ENCODE measurements at regions not wholly inside any gene's neighbourhood (a gene's known extent, or its start where the extent isn't known, plus 50 kb on each side); places are given as distances from the start of the nearest gene placed in this dataset.

DNA sequence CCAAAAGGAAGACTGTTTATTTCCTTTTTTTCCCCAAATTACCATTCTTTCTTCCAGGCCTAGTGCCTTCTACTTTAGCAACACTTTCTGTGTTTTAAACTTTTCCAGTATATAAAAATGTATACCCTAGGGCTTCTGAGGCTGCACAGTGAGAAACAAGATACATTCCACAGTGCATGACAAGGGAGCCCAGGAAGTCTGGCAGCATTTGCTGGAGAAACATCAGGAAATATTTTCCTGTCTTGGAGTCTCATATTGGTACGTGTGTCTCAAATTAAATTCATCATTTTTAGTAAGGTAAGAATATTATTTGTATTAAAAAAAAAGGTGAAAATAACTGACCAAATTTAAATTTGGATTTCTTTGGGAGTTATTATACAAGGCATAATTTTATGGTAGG, 662.6 kb downstream of the RFPL4B start:
- no peak for DNase-seq
- TF ChIP-seq, protein P1, sequence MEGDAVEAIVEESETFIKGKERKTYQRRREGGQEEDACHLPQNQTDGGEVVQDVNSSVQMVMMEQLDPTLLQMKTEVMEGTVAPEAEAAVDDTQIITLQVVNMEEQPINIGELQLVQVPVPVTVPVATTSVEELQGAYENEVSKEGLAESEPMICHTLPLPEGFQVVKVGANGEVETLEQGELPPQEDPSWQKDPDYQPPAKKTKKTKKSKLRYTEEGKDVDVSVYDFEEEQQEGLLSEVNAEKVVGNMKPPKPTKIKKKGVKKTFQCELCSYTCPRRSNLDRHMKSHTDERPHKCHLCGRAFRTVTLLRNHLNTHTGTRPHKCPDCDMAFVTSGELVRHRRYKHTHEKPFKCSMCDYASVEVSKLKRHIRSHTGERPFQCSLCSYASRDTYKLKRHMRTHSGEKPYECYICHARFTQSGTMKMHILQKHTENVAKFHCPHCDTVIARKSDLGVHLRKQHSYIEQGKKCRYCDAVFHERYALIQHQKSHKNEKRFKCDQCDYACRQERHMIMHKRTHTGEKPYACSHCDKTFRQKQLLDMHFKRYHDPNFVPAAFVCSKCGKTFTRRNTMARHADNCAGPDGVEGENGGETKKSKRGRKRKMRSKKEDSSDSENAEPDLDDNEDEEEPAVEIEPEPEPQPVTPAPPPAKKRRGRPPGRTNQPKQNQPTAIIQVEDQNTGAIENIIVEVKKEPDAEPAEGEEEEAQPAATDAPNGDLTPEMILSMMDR (IDR thresholded peaks at IDR 0.05) = no peak
- H3K27me3 ChIP-seq = no peaks in the 10 kb centered on the region
- no peaks in the 10 kb centered on the region for H3K4me1 ChIP-seq
- no peak overlapping the region for H3K9ac ChIP-seq (ENCODE audit: low read depth in 2 of 2, low read length in 2 of 2)
- no peak overlapping the region for H3K27ac ChIP-seq
- H3K4me3 ChIP-seq = no peak overlapping the region
- H3K36me3 ChIP-seq = no peaks in the 10 kb centered on the region
- intact Hi-C loops (cut with DNase I) = no loop called here
- no peaks in the 10 kb centered on the region for H3K9me3 ChIP-seq

DNA sequence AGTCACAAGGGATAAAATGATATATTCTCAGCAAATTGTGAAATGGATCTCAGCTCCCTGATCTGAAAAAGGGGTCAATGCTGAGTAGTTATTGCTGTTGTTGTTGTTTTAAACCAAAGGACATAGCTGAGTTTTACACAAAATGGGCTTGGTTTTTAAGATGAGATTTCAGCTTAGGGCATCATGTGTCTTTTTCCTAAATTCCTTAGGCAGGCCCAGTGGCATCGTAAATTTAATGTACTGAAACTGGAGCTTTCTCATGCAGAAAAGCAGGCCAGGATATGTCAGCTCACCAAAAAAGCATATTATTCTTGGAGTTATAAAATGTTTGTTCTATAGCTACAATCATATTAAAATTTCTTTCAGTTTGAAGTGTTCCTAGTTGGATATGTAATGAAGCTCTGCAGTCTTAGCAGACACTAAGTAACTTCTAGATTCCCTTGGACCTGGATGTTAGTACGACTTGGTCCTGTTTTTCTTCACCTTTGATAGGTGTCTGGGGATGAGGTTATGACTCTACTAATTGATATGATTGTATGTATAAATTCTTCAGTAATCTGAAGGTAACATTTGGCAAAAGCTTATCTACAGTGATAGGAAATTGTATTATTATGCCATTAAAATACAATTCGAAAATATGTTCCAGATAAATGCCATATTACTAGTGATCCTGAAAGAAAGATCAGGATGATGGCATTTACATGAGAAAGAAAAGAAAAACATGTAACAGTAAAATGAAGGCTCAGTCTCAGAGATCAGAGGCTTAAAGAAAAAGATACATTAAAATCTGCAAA, 663.3 kb downstream of the RFPL4B start:
- H3K36me3 ChIP-seq = no peaks in the 10 kb centered on the region
- DNase-seq = no peak
- no peaks in the 10 kb centered on the region for H3K27me3 ChIP-seq
- TF ChIP-seq, protein P1 (IDR thresholded peaks at IDR 0.05) = no peak
- no peak overlapping the region for H3K9ac ChIP-seq (ENCODE audit: low read depth in 2 of 2, low read length in 2 of 2)
- H3K9me3 ChIP-seq = no peaks in the 10 kb centered on the region
- H3K4me1 ChIP-seq = no peaks in the 10 kb centered on the region
- intact Hi-C loops (cut with DNase I) = no loop called here
- H3K4me3 ChIP-seq = no peak overlapping the region
- no peak overlapping the region for H3K27ac ChIP-seq

DNA sequence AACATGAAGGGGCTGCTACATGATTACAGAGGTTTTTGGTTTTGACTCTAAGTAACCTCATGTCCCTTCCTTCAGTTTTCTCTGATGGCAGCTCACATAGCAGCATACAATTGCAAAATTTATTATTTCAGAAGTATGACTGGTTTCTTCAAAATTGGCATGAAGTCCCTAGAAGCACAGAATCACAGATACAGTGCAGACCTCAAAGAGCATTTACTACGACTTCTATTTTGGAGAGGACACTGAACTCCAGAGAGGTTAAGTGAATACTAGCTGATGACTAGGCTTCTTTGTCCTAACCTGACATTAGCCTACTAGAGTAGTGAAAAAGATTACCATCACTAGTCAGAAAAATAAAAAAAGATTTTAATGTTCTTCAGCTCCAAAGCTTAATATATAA, 664.3 kb downstream of the RFPL4B start:
- Histone ChIP-seq H3K4me3 (no peak overlapping the region), H3K27me3 (no peaks in the 10 kb centered on the region), H3K36me3 (no peaks in the 10 kb centered on the region), H3K4me1 (no peaks in the 10 kb centered on the region), H3K9me3 (no peaks in the 10 kb centered on the region), H3K9ac (ENCODE audit: low read depth in 2 of 2, low read length in 2 of 2) (no peak overlapping the region), H3K27ac (no peak overlapping the region)
- TF ChIP-seq, protein P1 (IDR thresholded peaks at IDR 0.05) = no peak
- intact Hi-C loops (cut with DNase I) = no loop called here
- no peak for DNase-seq

DNA sequence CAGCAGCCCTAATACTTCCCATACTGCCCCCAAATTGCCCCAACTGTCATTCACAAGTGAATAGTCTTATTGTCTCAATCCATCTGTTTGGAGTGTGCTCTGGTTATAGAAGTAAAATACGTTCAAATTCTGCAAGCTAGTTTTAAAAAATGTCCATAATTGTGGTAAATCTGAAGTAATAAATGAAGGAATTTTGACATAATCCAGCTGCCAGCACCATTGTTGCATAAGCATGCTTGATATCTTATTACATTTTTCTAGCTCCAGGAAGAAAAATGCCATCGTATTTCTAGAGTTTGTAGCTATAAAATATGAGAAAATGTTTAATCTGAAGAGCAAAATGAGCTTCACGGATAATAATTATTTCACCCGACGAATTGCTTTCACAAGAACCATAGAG, 664.7 kb downstream of the RFPL4B start:
- H3K36me3 ChIP-seq = no peaks in the 10 kb centered on the region
- no peak overlapping the region for H3K4me3 ChIP-seq
- no peak for DNase-seq
- H3K4me1 ChIP-seq = no peaks in the 10 kb centered on the region
- no peaks in the 10 kb centered on the region for H3K9me3 ChIP-seq
- intact Hi-C loops (cut with DNase I) = no loop called here
- H3K27me3 ChIP-seq = no peaks in the 10 kb centered on the region
- no peak overlapping the region for H3K9ac ChIP-seq (ENCODE audit: low read depth in 2 of 2, low read length in 2 of 2)
- H3K27ac ChIP-seq = no peak overlapping the region
- TF ChIP-seq, protein P1 (IDR thresholded peaks at IDR 0.05) = no peak

GRCh38 chr6:113015249-113015648, 668.1 kb downstream of the RFPL4B start:
- no peak for DNase-seq
- no peak overlapping the region for H3K9ac ChIP-seq (ENCODE audit: low read depth in 2 of 2, low read length in 2 of 2)
- no peaks in the 10 kb centered on the region for H3K4me1 ChIP-seq
- intact Hi-C loops (cut with DNase I) = no loop called here
- H3K36me3 ChIP-seq = no peaks in the 10 kb centered on the region
- H3K27me3 ChIP-seq = no peaks in the 10 kb centered on the region
- no peak overlapping the region for H3K4me3 ChIP-seq
- H3K9me3 ChIP-seq = no peaks in the 10 kb centered on the region
- H3K27ac ChIP-seq = no peak overlapping the region
- TF ChIP-seq, protein P1 (IDR thresholded peaks at IDR 0.05) = no peak
